IMR-90 (cell line): ENCODE measurements at regions not wholly inside any gene's neighbourhood (a gene's known extent, or its start where the extent isn't known, plus 50 kb on each side); places are given as distances from the start of the nearest gene placed in this dataset.

Experiments
- ATAC-seq: fragments of 200-7000 bp; cut with Tn5 transposase; 2 replicates; pipeline ENCODE4 v1.9.1; 2020; ENCODE audit warnings: low read depth, mild to moderate bottlenecking, moderate library complexity
- BruUV-seq: library from RNA; stranded (reverse); fragments of 400-500 nt; replicated peaks from 2 replicates; lab custom pipeline; 2021; lab: Mats Ljungman, UMichigan
- CTCF ChIA-PET: fragments of 300-600 bp; formaldehyde crosslinking; extraction: SDS; loops from one replicate; lab custom pipeline; 2021; ENCODE audit warnings: antibody characterized with exemption; lab: Yijun Ruan, JAX
- POLR2A ChIA-PET: fragments of 300-600 bp; sonication (Branson Sonifier 250); formaldehyde crosslinking; loops from one replicate; lab custom pipeline; 2022; ENCODE audit warnings: antibody characterized with exemption; ENCODE audit not compliant: unreplicated experiment; lab: Charles Lee
- DNase-seq: peaks from one replicate; pipeline ENCODE4 v3.0.0; 2013
- H2AFZ ChIP-seq: replicated peaks from 2 replicates; pipeline ENCODE3; 2013; ENCODE audit warnings: low read length, mild to moderate bottlenecking; ENCODE audit not compliant: poor library complexity
- H2AK5ac ChIP-seq: 2 replicates; pipeline ENCODE4 v1.6.1; 2013; ENCODE audit warnings: low read depth, low read length, inconsistent platforms
- H2AK9ac ChIP-seq: replicated peaks from 2 replicates; pipeline ENCODE3; 2013; ENCODE audit warnings: mild to moderate bottlenecking, low read depth, low read length, moderate library complexity; ENCODE audit not compliant: poor library complexity
- H2BK120ac ChIP-seq: 2 replicates; pipeline ENCODE4 v1.6.1; 2013; ENCODE audit warnings: low read depth, low read length, inconsistent platforms
- H2BK15ac ChIP-seq: 3 replicates; pipeline ENCODE4 v1.6.1; 2013; ENCODE audit warnings: low read depth, low read length, inconsistent platforms
- H2BK20ac ChIP-seq: 2 replicates; pipeline ENCODE4 v1.6.1; 2013; ENCODE audit warnings: low read depth, mild to moderate bottlenecking, inconsistent platforms, low read length, moderate library complexity
- H2BK5ac ChIP-seq: 2 replicates; pipeline ENCODE4 v1.6.1; 2013; ENCODE audit warnings: mild to moderate bottlenecking, low read depth, low read length, inconsistent platforms; ENCODE audit not compliant: poor library complexity, severe bottlenecking
- H3K14ac ChIP-seq: replicated peaks from 2 replicates; pipeline ENCODE4 v1.6.1; 2013; ENCODE audit warnings: low read depth, low read length, inconsistent platforms
- H3K18ac ChIP-seq: 2 replicates; pipeline ENCODE4 v1.6.1; 2013; ENCODE audit warnings: low read depth, low read length, control low read depth
- H3K23ac ChIP-seq: 2 replicates; pipeline ENCODE4 v1.6.1; 2013; ENCODE audit warnings: low read depth, low read length, inconsistent platforms
- H3K27ac ChIP-seq: 2 replicates; pipeline ENCODE4 v1.5.1; 2013; ENCODE audit warnings: mild to moderate bottlenecking, control low read depth, low read length; ENCODE audit not compliant: insufficient read depth
- H3K27me3 ChIP-seq: 2 replicates; pipeline ENCODE4 v1.6.1; 2013; ENCODE audit warnings: low read length; ENCODE audit not compliant: control insufficient read depth, insufficient read depth
- H3K36me3 ChIP-seq: 2 replicates; pipeline ENCODE4 v1.6.1; 2013; ENCODE audit warnings: low read length, mixed read lengths; ENCODE audit not compliant: control insufficient read depth, insufficient read depth
- H3K4ac ChIP-seq: 2 replicates; pipeline ENCODE4 v1.6.1; 2013; ENCODE audit warnings: low read depth, low read length, inconsistent platforms
- H3K4me1 ChIP-seq: 2 replicates; pipeline ENCODE4 v1.6.1; 2013; ENCODE audit warnings: low read length, mixed read lengths; ENCODE audit not compliant: control insufficient read depth, insufficient read depth
- H3K4me2 ChIP-seq: 2 replicates; pipeline ENCODE4 v1.6.1; 2013; ENCODE audit warnings: low read depth, mild to moderate bottlenecking, control low read depth, low read length, moderate library complexity
- H3K4me3 ChIP-seq: 2 replicates; pipeline ENCODE4 v1.5.1; 2013; ENCODE audit warnings: low read depth, mild to moderate bottlenecking, control low read depth, low read length, moderate library complexity; ENCODE audit not compliant: insufficient read depth
- H3K56ac ChIP-seq: 2 replicates; pipeline ENCODE4 v1.6.1; 2013; ENCODE audit warnings: low read length, inconsistent platforms; ENCODE audit not compliant: insufficient read depth; ENCODE audit errors: extremely low read depth
- H3K79me1 ChIP-seq, 2 experiments: 2 replicates each; pipeline ENCODE4 v1.6.1; 2013; ENCODE audit warnings: low read length in 2 of 2, inconsistent platforms in 1 of 2, low read depth in 1 of 2
- H3K9ac ChIP-seq: 2 replicates; pipeline ENCODE4 v1.6.1; 2013; ENCODE audit warnings: low read depth, low read length, control low read depth
- H3K9me1 ChIP-seq: 2 replicates; pipeline ENCODE4 v1.6.1; 2013; ENCODE audit warnings: low read length, inconsistent platforms; ENCODE audit not compliant: insufficient read depth
- H3K9me3 ChIP-seq: 2 replicates; pipeline ENCODE4 v1.6.1; 2013; ENCODE audit warnings: low read length; ENCODE audit not compliant: control insufficient read depth, insufficient read depth
- H4K20me1 ChIP-seq: 2 replicates; pipeline ENCODE4 v1.6.1; 2013; ENCODE audit warnings: low read length, inconsistent platforms; ENCODE audit not compliant: insufficient read depth
- H4K5ac ChIP-seq: 2 replicates; pipeline ENCODE4 v1.6.1; 2013; ENCODE audit warnings: mild to moderate bottlenecking, low read depth, low read length, control low read depth
- H4K8ac ChIP-seq, 2 experiments: 2 replicates each; pipeline ENCODE4 v1.6.1; 2013; ENCODE audit warnings: low read depth in 2 of 2, low read length in 2 of 2, control low read depth in 1 of 2, inconsistent platforms in 1 of 2
- H4K91ac ChIP-seq: 2 replicates; pipeline ENCODE4 v1.6.1; 2013; ENCODE audit warnings: low read depth, low read length, inconsistent platforms; ENCODE audit not compliant: insufficient read depth
- BHLHE40 ChIP-seq: fragments of 150-350 bp; IDR thresholded peaks from 2 replicates; pipeline ENCODE4 v1.6.1; 2016; ENCODE audit warnings: mild to moderate bottlenecking, low read depth, low read length
- CEBPB ChIP-seq: IDR thresholded peaks from 2 replicates; pipeline ENCODE4 v1.6.1; 2012; ENCODE audit warnings: low read depth, low read length, improper control_type of control experiment
- CHD1 ChIP-seq: IDR thresholded peaks from 2 replicates; pipeline ENCODE4 v1.6.1; 2012; ENCODE audit warnings: low read depth, low read length, improper control_type of control experiment
- FOS ChIP-seq: fragments of 150-350 bp; IDR thresholded peaks from 2 replicates; pipeline ENCODE4 v1.6.1; 2016; ENCODE audit warnings: low read depth, low read length
- MAFK ChIP-seq: IDR thresholded peaks from 2 replicates; pipeline ENCODE4 v1.6.1; 2012; ENCODE audit warnings: low read depth, low read length, improper control_type of control experiment
- MAZ ChIP-seq: IDR thresholded peaks from 2 replicates; pipeline ENCODE4 v1.6.1; 2012; ENCODE audit warnings: low read depth, mild to moderate bottlenecking, low read length, improper control_type of control experiment, moderate library complexity, borderline replicate concordance
- MXI1 ChIP-seq: IDR thresholded peaks from 2 replicates; pipeline ENCODE4 v1.6.1; 2012; ENCODE audit warnings: low read depth, mild to moderate bottlenecking, low read length, moderate library complexity, borderline replicate concordance
- NFE2L2 ChIP-seq: fragments of 150-350 bp; IDR thresholded peaks from 2 replicates; pipeline ENCODE4 v1.6.1; 2016; ENCODE audit warnings: low read depth, mild to moderate bottlenecking, low read length
- POLR2A ChIP-seq: IDR thresholded peaks from 2 replicates; pipeline ENCODE4 v1.6.1; 2012; ENCODE audit warnings: mild to moderate bottlenecking, low read depth, low read length
- RAD21 ChIP-seq: IDR thresholded peaks from 2 replicates; pipeline ENCODE4 v1.6.1; 2012; ENCODE audit warnings: low read length, improper control_type of control experiment
- RCOR1 ChIP-seq: IDR thresholded peaks from 2 replicates; pipeline ENCODE4 v1.6.1; 2012; ENCODE audit warnings: mild to moderate bottlenecking, low read length, improper control_type of control experiment; ENCODE audit not compliant: insufficient replicate concordance
- RFX5 ChIP-seq: IDR thresholded peaks from 2 replicates; pipeline ENCODE4 v1.8.0; 2012; ENCODE audit warnings: low read depth, mild to moderate bottlenecking, low read length, moderate library complexity
- SMC3 ChIP-seq: fragments of 150-350 bp; IDR thresholded peaks from 2 replicates; pipeline ENCODE4 v1.6.1; 2016; ENCODE audit warnings: low read depth, mild to moderate bottlenecking, antibody characterized with exemption, low read length, moderate library complexity
- WGBS, 2 experiments: methylation state at CpG; one replicate each; pipeline versions ENCODE4 v1.1.5 to v1.1.7; 2013; ENCODE audit warnings: missing lambda C conversion rate in 2 of 2; ENCODE audit not compliant: insufficient read length in 1 of 2; ENCODE audit errors: extremely low coverage in 2 of 2; 5-methylcytosine and 5-hydroxymethylcytosine counted together
- dilution Hi-C: fragments of 300-500 bp; cut with HindIII; formaldehyde crosslinking; loops from one replicate; pipeline ENCODE4 v1.14.3; 2018; ENCODE audit warnings: low sequenced_read_pairs; ENCODE audit not compliant: unreplicated experiment
- in situ Hi-C: fragments of 300-500 bp; cut with MboI; formaldehyde crosslinking; loops from 3 replicates; pipeline ENCODE4 v1.14.3; 2019; ENCODE audit warnings: low sequenced_read_pairs, inconsistent platforms, mixed read lengths
- intact Hi-C: fragments of 100-400 bp; cut with micrococcal nuclease; formaldehyde crosslinking; loops from 2 replicates; pipeline ENCODE4 v1.10.0; 2022
- TF ChIP-seq, protein P1 (sequence below): fragments of 150-350 bp; IDR thresholded peaks from 2 replicates; pipeline ENCODE4 v1.6.1; 2017; ENCODE audit warnings: mild to moderate bottlenecking, antibody characterized with exemption, low read length, low read depth
- TF ChIP-seq, protein P2 (sequence below): conservative IDR thresholded peaks from 2 replicates; pipeline ENCODE4 v1.5.1; 2012; ENCODE audit warnings: mild to moderate bottlenecking, low read depth, low read length, improper control_type of control experiment
- TF ChIP-seq, protein P3 (sequence below): fragments of 150-350 bp; IDR thresholded peaks from 2 replicates; pipeline ENCODE4 v1.6.1; 2016; ENCODE audit warnings: low read depth, mild to moderate bottlenecking, low read length, moderate library complexity, borderline replicate concordance

DNA sequence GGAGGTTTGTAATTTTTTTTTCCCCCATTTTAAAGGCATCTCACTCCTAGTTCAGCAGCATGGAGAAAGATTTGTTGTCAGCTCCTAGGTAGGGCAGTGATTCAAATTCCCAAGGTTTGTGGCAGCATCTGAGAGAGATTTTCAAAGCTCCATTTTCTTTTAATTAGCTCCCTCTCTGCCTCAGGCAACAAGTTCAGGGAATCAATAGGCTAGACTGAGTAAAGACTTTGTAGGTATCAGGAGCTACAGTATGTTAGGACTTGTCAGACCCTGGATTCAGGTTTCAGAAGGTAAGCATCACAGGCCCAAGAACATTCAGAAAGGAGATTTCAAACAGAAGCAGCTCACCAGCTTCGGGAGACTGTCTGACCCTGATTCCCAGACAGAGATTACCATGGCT is 273.3 kb upstream of the ERBB4 start:
- POLR2A ChIA-PET: no interaction called here
- Histone ChIP-seq H3K9me1 (no peaks in the 10 kb centered on the region), H3K18ac (no peak overlapping the region), H4K20me1 (no peaks in the 10 kb centered on the region), H4K5ac (no peak overlapping the region), H2BK20ac (no peak overlapping the region), H2BK120ac (no peak overlapping the region), H2BK5ac (no peak overlapping the region), H3K56ac (no peak overlapping the region), H3K36me3 (no peaks in the 10 kb centered on the region), H3K27me3 (no peaks in the 10 kb centered on the region), H2AK5ac (no peak overlapping the region), H3K4me2 (no peak overlapping the region), H3K9ac (no peak overlapping the region), H3K4ac (no peak overlapping the region), H4K8ac (no peak overlapping the region), H3K27ac (no peak overlapping the region), H3K79me1 (no peaks in the 10 kb centered on the region), H2AK9ac (no peak overlapping the region), H3K4me3 (no peak overlapping the region), H3K4me1 (no peaks in the 10 kb centered on the region; the same call in 1 of the 2 replicates), H4K91ac (no peak overlapping the region), H3K14ac (no peak overlapping the region), H2AFZ (no peak overlapping the region), H3K9me3 (no peaks in the 10 kb centered on the region), H2BK15ac (no peak overlapping the region), H3K23ac (no peak overlapping the region)
- DNase-seq: no peak
- in situ Hi-C loops (no loop called here), intact Hi-C loops (no loop called here), dilution Hi-C loops (no loop called here)
- BruUV-seq: no TSS peak
- ATAC-seq: no peak
- TF ChIP-seq NFE2L2: no peak
- TF ChIP-seq BHLHE40: no peak
- no peak for TF ChIP-seq CEBPB
- no peak for TF ChIP-seq MAZ
- no peak for TF ChIP-seq RFX5
- TF ChIP-seq, protein P1, sequence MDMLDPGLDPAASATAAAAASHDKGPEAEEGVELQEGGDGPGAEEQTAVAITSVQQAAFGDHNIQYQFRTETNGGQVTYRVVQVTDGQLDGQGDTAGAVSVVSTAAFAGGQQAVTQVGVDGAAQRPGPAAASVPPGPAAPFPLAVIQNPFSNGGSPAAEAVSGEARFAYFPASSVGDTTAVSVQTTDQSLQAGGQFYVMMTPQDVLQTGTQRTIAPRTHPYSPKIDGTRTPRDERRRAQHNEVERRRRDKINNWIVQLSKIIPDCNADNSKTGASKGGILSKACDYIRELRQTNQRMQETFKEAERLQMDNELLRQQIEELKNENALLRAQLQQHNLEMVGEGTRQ: no peak
- TF ChIP-seq RCOR1: no peak
- TF ChIP-seq, protein P2, sequence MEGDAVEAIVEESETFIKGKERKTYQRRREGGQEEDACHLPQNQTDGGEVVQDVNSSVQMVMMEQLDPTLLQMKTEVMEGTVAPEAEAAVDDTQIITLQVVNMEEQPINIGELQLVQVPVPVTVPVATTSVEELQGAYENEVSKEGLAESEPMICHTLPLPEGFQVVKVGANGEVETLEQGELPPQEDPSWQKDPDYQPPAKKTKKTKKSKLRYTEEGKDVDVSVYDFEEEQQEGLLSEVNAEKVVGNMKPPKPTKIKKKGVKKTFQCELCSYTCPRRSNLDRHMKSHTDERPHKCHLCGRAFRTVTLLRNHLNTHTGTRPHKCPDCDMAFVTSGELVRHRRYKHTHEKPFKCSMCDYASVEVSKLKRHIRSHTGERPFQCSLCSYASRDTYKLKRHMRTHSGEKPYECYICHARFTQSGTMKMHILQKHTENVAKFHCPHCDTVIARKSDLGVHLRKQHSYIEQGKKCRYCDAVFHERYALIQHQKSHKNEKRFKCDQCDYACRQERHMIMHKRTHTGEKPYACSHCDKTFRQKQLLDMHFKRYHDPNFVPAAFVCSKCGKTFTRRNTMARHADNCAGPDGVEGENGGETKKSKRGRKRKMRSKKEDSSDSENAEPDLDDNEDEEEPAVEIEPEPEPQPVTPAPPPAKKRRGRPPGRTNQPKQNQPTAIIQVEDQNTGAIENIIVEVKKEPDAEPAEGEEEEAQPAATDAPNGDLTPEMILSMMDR: no peak
- no peak for TF ChIP-seq MXI1
- TF ChIP-seq SMC3: no peak
- TF ChIP-seq POLR2A: no peak
- TF ChIP-seq, protein P3, sequence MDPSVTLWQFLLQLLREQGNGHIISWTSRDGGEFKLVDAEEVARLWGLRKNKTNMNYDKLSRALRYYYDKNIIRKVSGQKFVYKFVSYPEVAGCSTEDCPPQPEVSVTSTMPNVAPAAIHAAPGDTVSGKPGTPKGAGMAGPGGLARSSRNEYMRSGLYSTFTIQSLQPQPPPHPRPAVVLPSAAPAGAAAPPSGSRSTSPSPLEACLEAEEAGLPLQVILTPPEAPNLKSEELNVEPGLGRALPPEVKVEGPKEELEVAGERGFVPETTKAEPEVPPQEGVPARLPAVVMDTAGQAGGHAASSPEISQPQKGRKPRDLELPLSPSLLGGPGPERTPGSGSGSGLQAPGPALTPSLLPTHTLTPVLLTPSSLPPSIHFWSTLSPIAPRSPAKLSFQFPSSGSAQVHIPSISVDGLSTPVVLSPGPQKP: no peak
- no peak for TF ChIP-seq MAFK
- no peak for TF ChIP-seq CHD1
- TF ChIP-seq FOS: no peak
- TF ChIP-seq RAD21: no peak
- CTCF ChIA-PET: no interaction called here
- WGBS, 2 experiments: no CpG with 5 or more reads among the region's 1 CpG
